Left lobe of liver (tissue), 2 donors: ENCODE measurements at regions not wholly inside any gene's neighbourhood (a gene's known extent, or its start where the extent isn't known, plus 50 kb on each side); places are given as distances from the start of the nearest gene placed in this dataset.
"Not testable (repeated sequence)": the region's sequence is repeated elsewhere in the genome, so short reads cannot be mapped to it uniquely, and the experiment has no call there.

Source experiments
- ATAC-seq: fragments of 200-7000 bp; cut with Tn5 transposase; one replicate; pipeline ENCODE4 v1.9.1; 2020; ENCODE audit warnings: mild to moderate bottlenecking, moderate library complexity
- DNase-seq: peaks from one replicate; pipeline ENCODE4 v3.0.0-alpha.2; 2020; ENCODE audit warnings: low spot score
- donor health status: DM: no; HTN: no; CAD: no; lungs with moderate emphysema.
- donor health status: DM: no; HTN: yes; CAD: no.

DNA sequence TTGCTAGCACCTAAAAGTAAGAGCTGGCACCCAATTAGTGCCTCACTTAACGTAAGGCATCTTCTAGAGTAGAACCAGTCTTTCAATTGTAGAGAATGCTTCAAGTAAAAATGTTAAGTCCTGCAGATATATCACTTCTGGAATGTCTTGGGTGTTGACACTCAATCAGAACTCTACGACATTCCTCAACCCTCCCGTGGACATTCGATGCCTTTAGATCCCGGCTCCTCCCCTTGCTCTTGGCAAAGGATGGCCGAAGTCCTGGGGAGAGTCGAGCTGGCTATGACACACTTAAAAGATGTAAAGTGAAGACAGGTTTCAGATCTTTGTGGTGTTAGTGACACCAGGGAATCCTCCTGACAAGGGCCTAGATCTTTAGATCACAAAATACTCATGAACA is 87.5 kb upstream of the ERCC6L2 start:
- ATAC-seq (no peak), DNase-seq (no peak)

DNA sequence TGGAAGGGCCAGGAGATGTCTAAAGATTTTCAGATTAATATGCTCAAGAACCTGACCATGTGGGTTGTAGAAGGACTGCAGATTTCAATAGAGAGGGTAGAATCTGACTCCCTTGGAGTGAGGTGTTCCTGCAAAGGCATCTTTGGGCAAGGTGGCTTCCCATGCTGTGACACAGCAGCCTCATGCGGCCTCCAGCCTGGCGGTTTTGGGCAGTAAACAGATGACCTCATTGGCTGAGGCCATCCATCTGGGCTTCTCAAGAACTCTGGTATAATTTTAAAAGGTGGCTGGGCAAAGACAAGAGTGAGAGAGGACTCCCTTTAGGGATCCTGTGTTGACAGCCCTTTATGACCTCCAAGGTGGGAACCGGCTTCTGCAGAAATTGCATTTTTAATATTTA is 90.3 kb upstream of the ERCC6L2 start:
- ATAC-seq (no peak), DNase-seq (no peak)

GRCh38 chr9:95784318-95784717 is 91.2 kb upstream of the ERCC6L2 start:
- ATAC-seq = no peak
- DNase-seq = no peak

GRCh38 chr9:95783426-95783975 is 92.0 kb upstream of the ERCC6L2 start:
- DNase-seq (peak; percentile 51), ATAC-seq (peak; percentile 88)

DNA sequence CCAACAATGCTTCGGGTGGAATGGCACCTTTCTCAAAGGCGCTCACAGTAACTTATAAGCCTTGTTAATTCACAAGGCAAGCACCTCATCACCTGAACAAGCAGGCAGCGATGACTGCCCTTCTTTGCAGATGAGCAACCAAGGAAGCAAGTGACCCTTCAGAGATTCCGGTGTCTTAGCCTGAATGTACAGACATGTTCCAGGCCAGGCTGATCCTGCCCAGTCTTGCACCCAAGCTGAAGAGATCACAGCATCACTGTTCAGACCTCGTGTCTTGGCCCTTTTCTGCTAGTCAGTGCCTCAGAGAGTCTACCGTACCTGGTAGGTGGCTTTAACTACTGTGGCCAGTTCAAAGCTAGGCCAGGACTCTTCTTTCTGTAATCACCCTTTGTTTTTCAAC is 94.7 kb upstream of the ERCC6L2 start:
- DNase-seq (no peak), ATAC-seq (no peak)

DNA sequence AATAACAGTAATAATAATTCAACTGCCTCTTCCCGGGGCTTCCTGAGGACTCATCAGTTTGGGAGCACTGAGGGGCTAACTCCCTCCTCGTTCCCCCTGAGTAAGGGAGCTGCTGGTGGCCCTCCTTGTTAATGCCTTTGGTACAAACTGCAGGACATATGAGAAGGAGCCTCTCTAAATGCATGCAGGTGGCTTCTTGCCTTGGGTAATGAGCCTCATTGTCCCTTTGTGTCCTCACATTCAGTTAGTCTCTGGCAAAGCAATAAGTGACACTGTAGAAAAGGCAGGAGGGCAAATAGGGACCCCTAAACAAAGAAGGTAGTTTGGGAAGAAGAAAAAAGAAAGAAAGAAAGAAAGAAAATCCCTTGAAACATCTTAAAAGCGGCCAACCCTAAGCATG is 95.4 kb upstream of the ERCC6L2 start:
- ATAC-seq (no peak), DNase-seq (no peak)

- DNase-seq, ATAC-seq: not testable (repeated sequence)
Observed at GRCh38 chr9:95779597-95779996, 95.9 kb upstream of the ERCC6L2 start.

GRCh38 chr9:95778957-95779356 is 96.5 kb upstream of the ERCC6L2 start:
- DNase-seq (no peak), ATAC-seq (no peak)

- ATAC-seq (no peak), DNase-seq (no peak)
Observed at GRCh38 chr9:95777136-95777535, 98.4 kb upstream of the ERCC6L2 start.

DNA sequence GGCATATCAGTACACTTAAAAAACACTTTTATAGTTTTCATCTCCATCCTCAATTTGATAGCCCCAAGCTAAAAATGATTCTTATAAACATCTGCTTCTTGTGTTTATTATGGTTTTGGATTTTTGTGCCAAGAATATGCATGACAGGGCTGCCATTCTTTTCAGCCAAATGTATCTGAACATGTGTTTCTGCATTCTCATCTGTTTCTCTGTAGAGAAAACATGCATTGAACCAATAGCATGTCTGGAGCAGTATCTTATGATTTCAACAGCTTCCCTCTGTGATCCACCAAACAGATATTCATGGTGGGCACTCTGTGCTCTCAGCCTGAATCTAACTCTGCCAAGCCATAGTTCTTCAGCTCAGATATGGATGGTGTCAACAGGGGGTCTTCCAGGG is 99.3 kb upstream of the ERCC6L2 start:
- DNase-seq = no peak
- ATAC-seq = no peak

GRCh38 chr9:95775191-95775590 is 100.3 kb upstream of the ERCC6L2 start:
- ATAC-seq = no peak
- peak; percentile 6 for DNase-seq

GRCh38 chr9:95773053-95773418 is 102.5 kb upstream of the ERCC6L2 start:
- DNase-seq (no peak), ATAC-seq (no peak)

DNA sequence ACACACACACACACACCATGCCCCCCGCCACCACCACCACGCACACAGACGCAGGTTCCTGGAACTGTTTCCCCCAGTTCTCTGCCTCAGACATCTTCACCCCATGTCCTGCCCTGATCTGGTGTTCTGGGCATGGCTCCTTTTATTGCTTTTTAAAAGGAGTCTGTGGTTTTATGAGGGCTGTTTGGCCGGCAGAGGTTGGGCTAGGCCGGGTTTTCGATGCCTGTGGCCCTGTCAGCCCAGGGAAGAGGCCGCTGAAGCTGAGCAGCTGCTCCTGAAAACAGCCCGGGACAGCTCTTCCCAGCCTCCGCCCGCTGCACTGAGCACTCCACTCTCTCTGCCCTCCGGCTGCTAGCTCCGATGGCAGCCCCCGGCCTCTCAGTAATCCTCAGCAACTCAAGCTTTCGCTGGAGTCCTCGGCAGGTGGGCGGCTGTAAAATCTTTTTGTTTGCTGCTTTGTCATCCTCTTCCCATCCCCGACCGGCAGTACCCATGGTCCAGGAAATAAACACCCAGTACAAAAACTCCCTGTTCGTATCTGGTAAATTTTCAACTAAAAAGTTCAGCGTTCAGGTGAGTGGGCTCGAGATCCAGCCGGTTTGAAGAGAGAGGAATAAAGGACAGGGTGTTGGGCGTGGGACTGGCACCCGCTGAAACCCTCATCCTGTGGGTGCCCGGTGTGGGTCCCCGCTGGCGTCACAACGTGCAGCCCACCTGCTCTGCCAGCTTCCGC is 103.0 kb upstream of the ERCC6L2 start:
- peak; percentile 34 for ATAC-seq
- no peak for DNase-seq

DNA sequence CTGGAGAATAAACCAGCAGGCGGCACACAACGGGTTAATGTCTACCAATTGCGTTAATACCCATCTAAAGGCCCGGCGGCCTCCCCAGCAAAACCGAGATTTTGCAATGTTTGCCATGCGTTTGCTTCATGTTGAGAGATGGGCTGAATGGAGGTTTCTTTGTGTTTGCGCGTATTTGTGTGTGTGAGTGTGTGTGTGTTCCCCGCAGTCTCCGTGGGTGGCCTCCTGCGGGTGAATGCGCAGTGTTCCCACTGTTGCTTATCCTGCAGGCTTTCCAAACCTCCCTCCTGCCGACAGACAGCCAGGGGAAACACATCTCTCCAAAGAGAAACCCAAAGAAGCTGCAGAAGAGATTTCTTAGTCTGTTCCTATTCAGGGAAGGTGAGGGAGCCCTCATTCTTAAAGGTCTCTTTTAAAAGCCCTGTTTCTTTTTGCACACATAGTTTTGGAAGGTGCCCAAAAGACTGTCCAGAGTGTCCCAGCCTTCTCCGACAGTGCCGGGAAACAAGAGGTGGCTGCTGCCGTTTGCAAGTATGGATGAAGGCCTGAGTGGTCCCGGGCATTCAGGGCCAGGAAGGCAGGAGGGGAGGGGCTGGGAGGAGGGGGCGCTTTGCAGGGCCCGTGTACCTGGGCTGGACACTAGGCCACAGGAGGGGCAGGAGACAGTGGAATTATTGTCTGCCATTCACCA is 103.8 kb upstream of the ERCC6L2 start:
- ATAC-seq (peak; percentile 70), DNase-seq (no peak)

DNA sequence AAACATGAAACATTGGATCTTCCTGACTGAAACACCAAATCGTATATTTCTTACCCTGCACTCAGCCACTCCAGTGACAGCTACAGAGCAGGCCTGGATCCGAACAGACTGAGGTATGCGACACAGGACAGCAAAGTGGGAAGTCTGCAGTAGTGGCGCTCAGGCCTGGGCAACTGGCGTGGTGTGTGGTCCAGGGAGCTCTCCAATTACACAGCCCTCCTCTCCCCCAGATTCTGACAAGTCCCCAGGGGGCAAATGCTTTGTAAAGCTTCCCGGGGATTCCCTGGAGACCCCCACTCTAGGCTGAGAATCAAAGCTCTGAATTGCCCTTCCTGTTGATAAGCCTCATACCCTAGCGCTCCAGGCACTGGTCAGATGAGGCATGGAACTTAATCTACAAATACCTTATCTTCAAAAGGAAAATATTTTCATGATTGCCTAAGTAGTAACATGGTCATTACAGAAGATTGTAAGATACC is 104.8 kb upstream of the ERCC6L2 start:
- ATAC-seq (no peak), DNase-seq (no peak)

GRCh38 chr9:95769909-95770433 is 105.5 kb upstream of the ERCC6L2 start:
- DNase-seq (no peak), ATAC-seq (no peak)

DNA sequence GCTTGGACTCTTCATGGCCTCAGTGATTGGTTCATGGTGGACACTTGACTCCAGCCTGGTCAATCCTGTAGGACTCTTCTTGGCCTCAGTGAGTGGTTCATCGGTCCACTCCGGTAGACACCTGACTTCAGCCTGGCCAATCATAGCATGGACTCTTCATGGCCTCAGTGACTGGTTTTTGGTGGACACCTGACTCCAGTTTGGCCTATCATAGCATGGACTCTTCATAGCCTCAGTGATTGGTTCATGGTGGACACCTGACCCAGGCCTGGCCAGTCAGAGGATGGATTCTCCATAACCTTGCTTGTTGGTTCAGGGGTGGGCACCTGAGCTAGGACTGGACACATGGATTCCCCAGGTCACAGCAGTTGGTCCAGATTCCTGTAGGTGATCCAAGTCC is 106.0 kb upstream of the ERCC6L2 start:
- DNase-seq (no peak), ATAC-seq (no peak)

GRCh38 chr9:95766906-95767305 is 108.6 kb upstream of the ERCC6L2 start:
- no peak for ATAC-seq
- no peak for DNase-seq

DNA sequence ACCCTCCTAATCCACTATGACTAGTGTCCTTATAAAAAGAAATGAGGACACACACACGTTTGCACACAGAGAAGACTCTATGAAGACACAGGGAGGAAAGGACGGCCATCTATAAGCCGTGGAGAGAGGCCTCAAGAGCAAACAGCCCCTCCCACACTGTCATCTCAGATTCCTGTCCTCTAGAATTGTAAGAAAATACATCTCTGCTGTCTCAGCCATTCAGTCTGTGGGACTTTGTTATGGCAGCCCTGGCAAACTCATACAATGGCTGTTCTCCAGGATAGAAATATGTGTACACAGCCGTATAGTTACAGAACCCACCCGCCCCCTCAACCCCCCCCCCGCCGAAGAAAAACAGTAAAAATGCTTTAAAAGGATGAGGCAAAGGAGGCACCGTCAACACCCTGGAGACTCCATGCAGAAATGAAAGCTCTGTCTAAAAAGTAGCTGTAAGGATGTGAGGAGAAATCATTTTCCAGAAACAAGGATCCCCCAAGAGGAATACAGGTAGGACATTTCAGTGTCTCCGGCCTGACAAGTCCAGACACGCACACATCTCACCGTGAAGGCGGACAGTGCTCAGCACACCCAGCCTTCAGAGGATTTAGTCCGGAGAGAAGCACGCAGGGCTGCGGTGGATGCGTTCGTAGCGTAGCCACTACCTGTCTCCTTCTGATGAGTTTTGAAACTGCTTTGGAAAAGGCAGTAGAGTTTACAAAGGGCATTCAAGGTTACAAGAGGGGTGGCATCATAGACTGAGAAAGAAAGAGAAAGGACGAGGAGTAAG is 110.8 kb upstream of the ERCC6L2 start:
- no peak for ATAC-seq
- no peak for DNase-seq

GRCh38 chr9:95763983-95764382 is 111.5 kb upstream of the ERCC6L2 start:
- no peak for DNase-seq
- no peak for ATAC-seq

DNA sequence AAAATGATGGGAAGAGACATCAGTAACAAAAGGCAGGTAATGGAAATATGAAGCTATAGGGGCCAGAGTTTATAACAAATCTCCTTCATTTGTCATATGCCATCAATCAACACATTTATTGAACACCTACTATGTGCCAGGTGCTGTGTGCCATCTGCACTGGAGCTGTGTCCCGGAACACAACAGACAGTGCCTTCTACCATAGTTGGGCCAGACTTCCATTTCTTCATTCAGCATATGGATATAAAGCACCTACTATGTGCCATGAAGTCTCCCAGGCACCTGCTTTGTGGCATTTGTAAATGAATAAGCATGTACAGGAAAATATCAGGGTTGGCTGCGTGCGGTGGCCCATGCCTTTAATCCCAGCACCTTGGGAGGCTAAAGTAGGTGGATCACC is 112.5 kb upstream of the ERCC6L2 start:
- DNase-seq = no peak
- ATAC-seq = no peak
